HG03066 (cell line): ENCODE measurements at regions not wholly inside any gene's neighbourhood (a gene's known extent, or its start where the extent isn't known, plus 50 kb on each side); places are given as distances from the start of the nearest gene placed in this dataset.
"Not testable (repeated sequence)": the region's sequence is repeated elsewhere in the genome, so short reads cannot be mapped to it uniquely, and the experiment has no call there.

Experiments
- ATAC-seq: cut with Tn5 transposase; IDR thresholded peaks from one replicate; pipeline ENCODE4 v1.9.1; 2021; ENCODE audit warnings: low read depth; ENCODE audit not compliant: unreplicated experiment

GRCh38 chr2:211203986-211204385, 647.6 kb downstream of the CPS1 start:
- peak; percentile 77 for ATAC-seq

DNA sequence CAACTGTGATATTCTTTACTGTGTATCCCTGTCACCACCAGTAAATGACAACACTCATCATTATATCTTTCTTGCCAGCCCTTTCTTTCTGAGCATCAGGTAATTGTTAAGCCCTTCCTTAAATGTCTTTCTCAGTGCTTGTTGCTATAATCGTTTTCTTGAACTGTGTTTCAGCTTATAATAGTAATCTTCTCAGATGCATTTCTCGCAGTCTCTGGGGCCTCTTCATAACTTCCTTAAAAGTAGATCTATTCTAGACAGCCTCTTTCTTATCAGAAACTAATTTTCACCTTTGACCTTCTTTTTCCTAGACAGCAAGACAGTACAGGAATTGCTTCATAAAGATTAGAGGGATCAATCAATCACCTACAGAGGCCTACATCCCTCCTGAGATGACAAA, 648.1 kb downstream of the CPS1 start:
- no peak for ATAC-seq

DNA sequence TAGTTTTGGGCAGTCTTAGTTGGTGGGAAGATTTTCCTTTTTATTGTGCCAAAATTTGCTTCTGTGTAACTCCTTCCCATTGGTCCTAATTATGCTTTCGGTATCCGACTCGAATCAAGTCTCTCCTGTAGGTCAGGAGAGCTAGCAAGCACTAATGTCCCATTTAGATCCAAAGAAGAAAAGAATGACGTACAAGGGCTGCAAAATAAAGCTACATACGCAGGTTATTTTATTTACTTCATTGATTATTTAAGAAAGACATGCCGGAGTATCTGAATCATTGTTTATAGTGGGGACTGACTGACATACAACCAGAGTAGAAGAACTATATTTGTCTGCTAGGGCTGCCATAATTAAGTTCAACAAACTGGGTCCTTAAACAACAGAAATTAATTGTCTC, 648.5 kb downstream of the CPS1 start:
- no peak for ATAC-seq

GRCh38 chr2:211205358-211205757, 649.0 kb downstream of the CPS1 start:
- no peak for ATAC-seq

DNA sequence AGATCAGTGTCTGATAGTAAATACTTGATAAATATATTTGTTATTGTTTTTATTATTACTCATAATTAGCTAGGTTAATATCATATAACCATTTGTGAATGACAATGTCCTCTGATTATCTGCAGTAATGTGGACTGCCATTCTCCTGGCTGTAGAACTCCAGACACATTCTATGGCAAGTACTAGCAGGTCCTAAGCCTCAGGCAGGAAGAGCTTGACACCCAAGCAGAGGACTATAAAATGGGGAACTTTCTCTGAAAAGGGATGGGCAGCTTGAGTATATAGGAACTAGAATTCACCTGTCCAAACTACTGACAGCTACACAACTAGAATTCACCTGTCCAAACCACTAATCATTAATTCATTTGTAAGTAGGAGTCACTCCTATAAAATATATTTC, 649.4 kb downstream of the CPS1 start:
- ATAC-seq, result no peak

GRCh38 chr2:211216221-211216620, 659.8 kb downstream of the CPS1 start:
- ATAC-seq, result no peak

GRCh38 chr2:211219548-211219947, 663.1 kb downstream of the CPS1 start:
- not testable (repeated sequence) for ATAC-seq

GRCh38 chr2:211225784-211226183, 669.4 kb downstream of the CPS1 start:
- ATAC-seq, result no peak

DNA sequence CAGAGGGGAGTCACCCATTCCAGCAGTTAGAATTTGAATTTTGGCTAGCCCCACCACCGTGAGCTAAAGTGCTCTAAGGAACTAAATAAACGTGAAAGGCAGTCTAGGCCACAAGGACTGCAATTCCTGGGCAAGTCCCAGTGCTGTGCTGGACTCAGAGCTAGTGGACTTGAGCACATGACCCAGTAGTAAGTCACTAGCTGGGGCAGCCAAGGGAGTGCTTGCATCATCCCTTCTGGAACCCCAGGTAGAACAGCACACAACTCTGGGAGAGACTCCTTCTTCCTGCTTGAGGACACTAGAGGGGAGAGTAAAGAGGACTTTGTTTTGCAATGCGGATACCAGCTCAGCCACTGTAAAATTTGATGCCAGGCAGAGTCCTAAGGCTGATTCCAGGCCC, 672.2 kb downstream of the CPS1 start:
- no peak for ATAC-seq

DNA sequence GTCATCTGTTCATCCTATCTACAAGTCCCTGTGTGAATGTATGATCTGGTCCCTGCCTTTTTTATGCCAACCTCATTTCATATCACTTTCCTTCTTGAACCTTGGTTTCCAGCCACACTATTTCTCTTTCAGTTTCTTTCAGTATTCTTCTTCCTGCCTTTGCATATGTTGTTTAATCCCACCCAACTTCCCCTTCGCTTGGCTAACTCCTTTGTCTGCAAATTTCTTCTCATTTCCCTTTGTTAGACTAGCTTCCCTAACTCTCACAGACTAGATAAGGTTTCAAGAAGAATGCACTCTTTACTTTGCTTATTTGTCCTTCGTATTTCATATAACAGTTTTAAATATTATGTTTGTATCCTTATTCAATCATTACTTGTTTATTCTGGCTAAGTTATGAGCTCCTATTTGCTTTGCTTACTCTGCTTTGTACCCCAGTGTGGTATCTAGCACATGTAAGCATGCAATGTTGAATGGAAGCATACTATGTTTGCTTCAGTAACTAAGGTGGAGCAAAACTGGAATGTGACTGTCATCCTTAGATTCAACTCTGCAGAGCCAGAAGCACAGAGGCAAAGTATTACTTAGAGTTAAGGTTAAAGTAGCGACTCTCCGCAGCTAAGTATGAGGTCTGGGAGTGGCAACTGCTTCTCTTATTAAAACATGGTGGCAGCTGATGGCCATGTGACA, 681.3 kb downstream of the CPS1 start:
- ATAC-seq, result no peak

GRCh38 chr2:211241891-211242290, 685.5 kb downstream of the CPS1 start:
- ATAC-seq, result no peak

DNA sequence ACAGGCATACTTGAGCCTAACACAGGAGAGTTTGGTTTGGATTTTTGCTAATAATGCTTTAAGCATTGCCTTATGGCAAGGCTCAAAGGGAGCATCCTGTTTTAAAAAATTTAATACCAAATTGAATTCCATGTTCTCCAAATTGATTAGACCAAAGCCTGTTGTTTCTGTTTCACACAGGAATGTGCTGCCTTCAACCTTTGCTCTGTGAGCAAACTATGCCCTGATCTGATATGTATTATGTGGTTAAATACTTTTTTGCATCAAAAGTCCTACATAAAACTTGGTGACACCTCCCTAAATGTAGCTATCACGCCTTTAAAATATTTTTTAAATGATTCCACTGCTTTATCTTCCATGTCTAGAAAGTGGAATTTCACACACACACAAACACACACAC, 691.4 kb downstream of the CPS1 start:
- no peak for ATAC-seq

- no peak for ATAC-seq
Measured at GRCh38 chr2:211248841-211249240, 692.4 kb downstream of the CPS1 start.

GRCh38 chr2:211251016-211251415, 694.6 kb downstream of the CPS1 start:
- ATAC-seq, result no peak

DNA sequence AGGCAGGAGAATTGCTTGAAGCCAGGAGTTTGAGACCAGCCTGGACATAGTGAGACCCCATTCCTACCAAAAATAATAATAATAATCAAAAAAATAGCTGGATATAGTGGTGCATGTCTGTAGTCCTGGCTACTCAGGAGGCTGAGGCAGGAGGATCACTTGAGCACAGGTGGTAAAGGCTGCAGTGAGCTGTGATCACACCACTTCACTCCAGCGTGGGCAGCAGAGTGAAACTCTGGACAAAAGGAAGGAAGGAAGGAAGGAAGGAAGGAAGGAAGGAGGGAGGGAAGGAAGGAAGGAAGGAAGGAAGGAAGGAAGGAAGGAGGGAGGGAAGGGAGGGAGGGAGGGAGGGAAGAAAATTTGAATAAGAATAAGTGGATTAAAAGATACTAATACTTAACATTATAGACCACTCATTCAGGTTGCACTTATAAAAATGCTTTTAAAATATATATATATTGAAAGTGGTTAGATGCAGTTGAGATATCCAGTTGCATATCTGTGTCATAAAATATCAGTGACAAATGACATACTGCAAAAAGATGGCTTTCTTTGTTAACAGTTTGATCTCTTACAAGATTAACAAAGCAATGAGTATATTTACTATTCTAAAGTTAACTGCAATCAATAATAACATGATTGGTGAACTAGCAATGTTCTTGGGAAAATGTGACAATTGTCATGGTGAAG, 702.4 kb downstream of the CPS1 start:
- no peak for ATAC-seq

GRCh38 chr2:211259831-211260476, 703.6 kb downstream of the CPS1 start:
- no peak for ATAC-seq

- no peak for ATAC-seq
Measured at GRCh38 chr2:211270257-211270656, 713.9 kb downstream of the CPS1 start.

- no peak for ATAC-seq
Measured at GRCh38 chr2:211281430-211282073, 725.2 kb downstream of the CPS1 start.

DNA sequence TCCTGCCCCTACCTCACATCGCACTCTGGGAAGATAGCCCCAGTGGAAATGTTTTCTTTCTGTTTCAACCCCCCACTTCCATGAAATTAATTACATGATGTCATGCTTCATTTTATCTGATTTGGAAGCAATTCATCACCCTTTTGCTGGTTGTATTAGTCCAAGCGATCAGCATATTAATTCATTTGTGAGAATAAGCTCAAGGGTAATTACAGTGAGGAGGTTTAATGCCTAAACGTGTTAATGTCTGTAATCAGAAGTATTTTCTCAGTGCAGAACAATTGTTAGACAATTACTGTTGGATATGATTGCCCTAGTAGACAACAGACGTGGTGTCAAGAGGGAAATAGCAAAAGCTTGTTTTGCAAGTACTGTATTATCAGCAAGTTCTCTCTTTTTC, 746.3 kb downstream of the CPS1 start:
- ATAC-seq, result no peak

DNA sequence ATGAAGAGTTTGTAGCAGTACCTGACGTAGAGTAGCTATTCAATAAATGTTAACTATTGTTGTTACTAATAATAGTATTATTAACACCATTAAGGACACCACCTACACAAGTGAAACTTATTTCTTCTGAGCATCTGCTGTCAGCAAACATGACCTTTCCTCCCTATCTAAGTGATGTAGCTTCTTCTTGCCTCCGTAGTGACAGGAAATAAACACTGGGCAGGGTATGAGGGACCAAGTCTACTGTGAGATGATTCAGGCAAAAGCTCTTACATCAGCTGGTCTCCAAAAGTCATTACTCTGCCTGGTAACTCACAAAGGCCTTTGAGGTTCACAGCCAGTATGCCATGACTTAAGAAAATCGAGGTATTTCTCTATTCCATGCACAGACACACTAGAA, 750.5 kb downstream of the CPS1 start:
- no peak for ATAC-seq
